ENCODE measurements at regions not wholly inside any gene's neighbourhood (a gene's known extent, or its start where the extent isn't known, plus 50 kb on each side); places are given as distances from the start of the nearest gene placed in this dataset.

GRCh38 chr1:25081496-25081895 is 150.8 kb downstream of the SYF2 start:
- DNase-seq = no peak

- no peak for DNase-seq
Measured at GRCh38 chr1:25080294-25081209, 150.5 kb upstream of the RUNX3 start.

GRCh38 chr1:25079048-25079447 is 149.0 kb upstream of the RUNX3 start:
- DNase-seq = no peak

DNA sequence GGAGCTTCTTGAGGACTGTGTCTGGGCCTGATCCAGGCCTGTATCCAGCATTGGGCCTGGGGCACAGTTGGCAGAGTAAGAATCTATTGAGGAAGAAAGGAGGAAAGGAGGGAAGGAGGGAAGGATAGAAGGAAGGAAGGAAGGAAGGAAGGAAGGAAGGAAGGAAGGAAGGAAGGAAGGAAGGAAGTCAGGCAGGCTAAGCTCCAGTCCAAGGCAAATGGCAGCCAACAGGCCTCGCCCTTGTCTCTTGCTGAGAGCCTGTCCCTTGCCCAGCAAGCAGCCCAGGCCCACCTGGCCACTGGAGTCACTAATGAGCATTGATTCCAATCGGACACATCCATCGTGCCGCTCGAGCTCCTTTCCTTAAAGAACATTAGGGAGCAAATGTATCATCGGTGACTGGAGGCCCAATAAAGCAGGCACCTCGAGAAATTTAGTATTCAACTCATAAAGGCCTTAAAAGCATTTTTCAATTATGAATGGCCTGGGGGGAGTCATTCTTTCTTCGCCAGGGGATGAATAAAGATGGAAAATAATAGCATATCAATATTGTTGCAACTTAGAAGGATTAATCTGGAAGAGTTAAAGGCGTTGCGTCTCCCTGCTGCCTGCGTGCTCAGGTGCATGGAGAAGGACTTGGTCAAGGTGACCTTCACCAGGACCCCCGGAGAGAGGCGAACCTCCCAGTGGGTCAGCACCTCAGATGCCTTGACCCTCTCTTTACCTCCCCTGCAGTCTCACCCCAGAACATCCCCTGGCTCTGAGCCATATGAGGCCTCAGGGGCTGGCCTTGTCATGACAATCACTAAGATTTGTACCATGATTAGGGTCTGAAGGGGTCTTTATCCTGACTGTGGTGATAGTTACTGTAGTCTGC is 144.5 kb upstream of the RUNX3 start:
- no peak for DNase-seq

DNA sequence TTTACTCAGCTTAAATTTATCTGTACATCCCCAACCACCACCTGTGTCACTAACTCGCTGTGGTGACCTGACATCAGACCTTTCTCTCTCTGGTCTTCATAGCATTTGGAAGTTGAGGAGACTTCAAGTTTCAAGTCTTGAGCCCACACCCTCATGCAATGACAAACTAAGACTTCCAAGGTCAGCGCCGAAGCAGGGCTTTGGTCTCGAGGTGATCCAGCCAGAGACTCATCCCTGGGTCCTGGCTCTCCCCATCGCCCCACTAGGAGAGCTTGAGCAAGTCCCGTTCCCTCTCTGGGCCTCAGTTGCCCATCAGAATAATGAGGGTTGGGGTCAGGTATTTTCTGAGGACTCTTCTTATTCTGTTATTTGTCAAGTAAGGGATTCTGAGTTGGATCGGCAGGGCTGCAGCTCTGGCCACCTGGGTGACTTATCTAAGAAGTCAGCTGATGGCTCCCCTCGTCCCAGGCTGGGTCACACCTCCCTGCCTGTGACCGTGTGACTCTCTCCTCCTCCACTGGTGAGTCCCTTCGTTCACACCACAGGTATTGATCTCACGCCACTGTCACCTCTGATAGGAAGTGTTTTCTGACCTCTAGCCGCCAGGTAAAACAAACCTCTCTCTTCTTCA is 143.7 kb upstream of the RUNX3 start:
- DNase-seq = no peak

DNA sequence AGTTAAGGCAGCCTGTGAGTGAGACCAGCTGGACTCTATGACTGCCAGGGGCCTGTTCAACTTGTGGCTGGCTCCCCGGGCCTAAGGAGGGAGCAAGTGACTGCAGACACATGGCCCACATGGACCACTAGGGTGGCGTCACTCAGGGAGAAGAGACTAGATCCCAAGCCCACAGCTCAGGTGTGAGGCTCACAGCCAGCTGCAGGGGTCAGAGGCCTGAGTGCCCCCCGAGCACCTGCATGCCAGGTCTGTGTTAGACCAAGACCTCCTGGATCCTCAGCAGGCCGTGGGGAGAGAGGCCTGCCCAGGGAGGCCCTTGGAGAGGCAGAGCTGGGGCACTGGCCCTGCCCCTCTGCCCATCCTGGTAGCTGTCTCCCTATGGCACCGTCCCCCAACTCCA is 142.4 kb upstream of the RUNX3 start:
- DNase-seq = no peak

DNA sequence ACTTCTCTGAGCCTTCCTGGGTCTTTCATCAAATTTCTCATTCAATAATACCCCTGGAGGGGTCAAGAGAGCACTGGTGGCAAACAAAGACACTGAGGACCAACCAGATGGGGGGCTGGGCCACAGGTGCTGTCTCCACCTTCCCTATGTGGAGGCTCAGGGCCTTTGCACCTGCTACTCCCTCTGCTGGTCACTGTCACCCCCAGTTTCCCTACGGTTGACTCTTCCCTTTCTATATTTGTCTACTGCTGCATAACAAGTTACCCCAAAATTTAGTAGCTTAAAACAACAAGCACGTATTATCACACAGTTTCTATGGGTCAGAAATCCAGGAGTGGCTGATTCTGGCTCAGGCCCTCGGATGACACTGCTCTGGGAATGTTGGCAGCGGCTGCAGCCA is 138.8 kb upstream of the RUNX3 start:
- no peak for DNase-seq

GRCh38 chr1:25068316-25068715 is 138.2 kb upstream of the RUNX3 start:
- DNase-seq = no peak

DNA sequence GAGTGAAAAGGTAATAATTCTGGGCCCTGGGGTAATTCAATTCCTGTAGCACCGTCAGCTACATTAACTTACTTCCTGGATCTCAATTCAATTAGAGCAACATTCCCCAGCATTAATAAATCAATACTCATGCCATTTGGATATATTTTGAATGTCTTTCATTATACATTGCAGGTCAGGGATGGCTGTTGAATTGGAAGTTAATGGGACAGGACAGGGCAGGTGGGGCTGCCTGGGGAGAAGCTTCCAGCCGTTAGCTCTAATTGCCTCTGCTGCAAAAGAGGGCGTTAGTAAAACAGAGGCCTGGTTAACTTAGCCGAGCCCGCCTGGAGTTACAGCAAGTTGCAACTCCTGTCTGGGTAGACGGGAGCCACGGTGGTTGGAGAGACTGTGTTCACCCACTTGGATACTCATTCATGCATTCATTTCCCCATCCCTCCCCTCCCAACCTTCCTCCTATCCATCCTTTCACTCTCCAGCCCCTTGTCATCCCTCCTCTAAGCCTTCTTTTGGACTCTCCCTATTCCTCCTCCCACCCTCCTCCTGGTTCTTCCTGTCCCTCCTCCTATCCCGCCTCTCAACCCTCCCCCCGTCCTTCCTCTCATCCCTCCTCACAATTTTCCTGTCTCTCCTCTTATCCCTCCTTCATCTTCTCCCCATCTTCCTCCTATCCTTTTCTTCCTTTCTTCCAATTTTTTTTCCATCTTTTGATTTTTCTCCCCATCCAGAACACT is 137.6 kb upstream of the RUNX3 start:
- no peak for DNase-seq

DNA sequence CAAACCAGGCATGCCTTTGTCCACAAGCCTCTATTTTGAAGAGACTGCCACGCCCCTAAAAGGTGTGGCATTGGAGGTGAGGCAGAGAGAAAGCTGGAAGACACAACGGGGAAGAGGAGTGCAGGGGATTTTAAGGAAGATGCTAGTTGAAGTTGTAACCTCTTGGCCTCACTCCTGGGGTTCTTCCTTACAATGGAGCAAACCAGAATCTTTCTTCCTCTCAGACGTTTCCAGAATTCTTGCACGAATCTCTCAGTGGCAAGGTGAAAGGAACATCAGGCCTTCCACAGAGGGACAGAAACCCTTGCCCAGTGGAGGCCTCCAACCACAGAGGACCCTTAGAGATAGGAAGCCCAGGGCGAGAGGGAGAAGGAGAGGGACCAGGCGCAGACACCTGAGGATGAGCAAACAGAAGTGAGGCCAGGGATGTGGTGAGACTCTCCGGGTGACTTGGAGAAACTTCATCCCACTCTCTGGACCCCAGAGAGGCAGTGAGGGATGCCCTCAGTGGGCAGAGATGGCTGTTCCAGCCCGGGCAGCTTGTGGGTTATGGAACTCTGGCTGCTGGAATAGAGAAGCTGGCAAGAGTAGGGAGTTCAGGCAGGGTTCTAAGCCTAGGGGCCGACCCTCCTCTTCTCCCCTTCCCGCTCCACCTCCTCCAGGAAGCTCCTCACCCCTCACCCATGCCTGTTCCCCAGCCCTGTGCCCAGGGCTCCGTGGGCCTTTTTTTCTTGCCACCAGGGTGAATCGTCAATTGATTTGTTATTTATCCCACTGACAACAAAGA is 136.8 kb upstream of the RUNX3 start:
- no peak for DNase-seq

- DNase-seq = no peak
Measured at GRCh38 chr1:25066256-25066655, 136.2 kb upstream of the RUNX3 start.

DNA sequence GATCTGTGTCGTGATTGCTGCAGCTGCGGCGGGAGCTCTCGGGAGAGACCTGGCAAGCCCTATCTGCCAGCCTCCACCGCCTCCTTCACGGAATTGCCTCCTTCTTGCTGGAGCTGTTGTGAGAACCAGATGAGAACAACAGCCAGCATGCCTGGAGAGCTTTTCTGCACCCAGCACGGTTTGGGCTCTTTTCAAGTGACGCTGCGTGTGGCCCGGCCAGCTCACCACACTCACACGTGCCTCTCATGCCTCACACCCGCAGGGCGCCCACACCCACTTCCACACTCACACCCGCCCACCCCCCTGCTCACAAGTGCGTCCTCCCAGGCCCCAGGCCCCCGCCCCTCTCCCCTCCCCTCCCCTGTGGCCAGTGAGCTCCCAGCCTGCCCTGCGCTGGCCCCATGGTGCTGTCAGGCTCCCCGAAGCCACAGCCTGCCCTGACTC is 135.7 kb upstream of the RUNX3 start:
- DNase-seq = no peak

DNA sequence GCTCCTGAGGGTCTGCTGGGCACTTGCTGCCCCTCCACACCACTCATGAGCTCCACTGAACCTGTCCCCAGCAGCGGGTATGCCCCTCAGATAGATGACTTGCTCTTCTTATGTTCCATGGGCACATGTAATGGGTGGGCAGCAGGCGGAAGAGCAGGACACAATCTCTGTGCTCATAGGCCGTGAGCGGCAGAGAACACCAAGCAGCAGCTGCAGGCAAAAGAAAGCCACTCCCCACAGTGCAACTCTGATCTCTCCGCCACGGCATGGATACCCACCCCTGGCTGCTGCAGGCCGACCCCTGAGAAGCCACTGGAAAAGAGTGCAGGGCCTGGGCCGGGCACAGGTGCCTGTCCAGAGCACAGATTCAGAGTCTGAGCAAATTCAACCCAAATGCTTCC is 135.2 kb upstream of the RUNX3 start:
- no peak for DNase-seq

DNA sequence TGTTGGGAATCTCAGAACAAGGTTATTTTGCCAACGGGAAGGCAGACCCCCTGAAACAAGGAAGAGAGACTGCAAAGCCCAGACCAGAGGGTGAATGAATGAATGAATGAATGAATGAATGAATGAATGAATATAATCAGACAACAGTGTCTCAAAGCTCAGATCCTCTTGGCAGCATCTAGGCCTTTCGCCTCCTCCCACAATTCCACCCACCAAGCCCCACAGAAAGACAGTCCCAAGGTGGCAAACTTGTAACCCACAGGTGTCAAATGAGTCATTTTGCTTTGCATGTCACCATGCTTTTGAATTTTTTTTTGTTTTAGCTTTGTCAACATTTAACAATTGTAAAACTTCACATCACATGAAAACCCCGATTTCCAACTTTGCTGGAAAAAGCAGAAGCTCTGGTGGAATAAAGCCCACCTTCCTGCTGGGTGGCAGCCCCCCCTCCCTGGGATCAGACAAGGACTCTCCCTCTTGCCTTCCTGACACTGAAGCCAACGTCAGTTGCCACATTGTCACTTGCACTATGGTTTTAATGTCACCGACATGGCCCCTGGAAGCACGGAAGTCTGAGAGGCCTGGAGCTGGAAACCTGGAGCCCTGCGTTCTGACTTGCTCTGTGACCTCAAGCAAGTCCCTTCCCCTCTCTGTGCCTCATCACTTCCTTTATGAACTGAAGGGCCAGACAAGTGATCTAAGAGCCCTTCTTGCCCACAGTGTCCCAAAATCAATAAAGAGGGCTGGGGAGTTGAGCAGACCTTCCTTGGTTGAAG is 134.6 kb upstream of the RUNX3 start:
- DNase-seq = no peak

DNA sequence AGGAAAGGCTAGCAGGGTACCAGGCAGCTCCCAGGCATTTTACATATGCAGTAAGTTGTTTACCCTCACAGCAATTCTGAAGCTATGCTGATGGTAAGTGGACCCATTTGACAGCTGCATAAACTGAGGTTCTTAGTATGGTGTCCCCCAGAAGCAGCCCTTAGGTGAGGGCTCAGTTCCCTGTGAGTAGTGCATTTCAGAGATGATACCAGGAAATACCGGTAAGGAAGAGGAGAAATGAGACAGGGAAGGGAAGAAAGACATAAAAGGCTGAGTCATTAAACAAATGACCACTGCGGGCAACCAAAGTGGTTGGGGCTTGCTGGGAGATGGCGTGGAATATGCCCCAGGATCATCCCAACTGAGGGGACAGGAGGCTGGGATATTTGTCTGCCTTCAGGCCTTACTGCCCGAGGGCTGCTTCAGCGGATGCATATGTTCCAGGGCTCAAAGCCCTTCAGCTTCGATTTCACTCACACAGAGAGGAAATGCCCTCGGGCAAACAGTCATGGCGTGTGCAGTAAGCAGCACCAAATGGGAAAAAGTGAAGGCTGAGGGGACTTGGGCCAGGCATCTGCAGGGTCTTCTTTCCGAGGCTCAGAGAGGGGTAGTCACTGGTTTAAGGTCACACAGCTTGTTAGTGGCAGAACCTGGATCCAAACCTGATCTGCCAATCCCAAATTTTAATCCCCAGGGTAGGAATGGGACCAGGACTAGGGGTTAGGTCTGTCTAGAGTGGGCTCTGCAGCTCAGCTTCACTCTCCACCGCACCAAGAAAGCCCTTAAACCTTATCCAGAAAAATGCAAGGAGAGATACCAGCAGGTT is 133.7 kb upstream of the RUNX3 start:
- no peak for DNase-seq

DNA sequence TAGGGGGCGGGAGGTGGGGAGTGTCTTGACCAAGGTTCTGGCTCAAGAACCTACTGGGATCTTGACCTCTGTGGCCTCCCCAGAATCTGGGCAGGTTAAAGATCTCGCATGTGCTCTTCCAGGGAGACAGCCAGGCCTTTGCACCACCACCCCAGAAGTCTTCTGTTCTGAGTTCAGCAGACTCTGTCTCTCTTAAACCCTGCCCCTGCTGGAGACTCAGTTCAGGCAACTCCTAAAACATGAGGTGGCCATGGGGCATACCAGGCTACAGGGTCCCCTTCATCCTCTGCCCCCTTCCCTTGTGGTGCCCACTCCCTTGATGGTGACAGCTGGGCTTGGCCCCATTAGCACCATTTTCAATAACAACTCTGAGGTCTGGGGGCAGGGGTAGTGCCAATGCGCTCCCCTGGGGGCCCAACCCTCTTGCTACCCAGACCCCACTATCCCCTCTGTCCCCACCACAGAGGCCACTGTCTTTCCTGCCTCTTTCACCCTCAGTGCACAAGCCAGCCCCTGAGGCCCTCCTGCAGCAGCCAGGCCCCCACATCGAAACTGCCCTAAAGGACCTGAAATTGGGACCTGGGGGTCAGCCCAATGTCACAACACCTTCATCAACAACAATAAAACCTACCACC is 132.7 kb upstream of the RUNX3 start:
- no peak for DNase-seq

DNA sequence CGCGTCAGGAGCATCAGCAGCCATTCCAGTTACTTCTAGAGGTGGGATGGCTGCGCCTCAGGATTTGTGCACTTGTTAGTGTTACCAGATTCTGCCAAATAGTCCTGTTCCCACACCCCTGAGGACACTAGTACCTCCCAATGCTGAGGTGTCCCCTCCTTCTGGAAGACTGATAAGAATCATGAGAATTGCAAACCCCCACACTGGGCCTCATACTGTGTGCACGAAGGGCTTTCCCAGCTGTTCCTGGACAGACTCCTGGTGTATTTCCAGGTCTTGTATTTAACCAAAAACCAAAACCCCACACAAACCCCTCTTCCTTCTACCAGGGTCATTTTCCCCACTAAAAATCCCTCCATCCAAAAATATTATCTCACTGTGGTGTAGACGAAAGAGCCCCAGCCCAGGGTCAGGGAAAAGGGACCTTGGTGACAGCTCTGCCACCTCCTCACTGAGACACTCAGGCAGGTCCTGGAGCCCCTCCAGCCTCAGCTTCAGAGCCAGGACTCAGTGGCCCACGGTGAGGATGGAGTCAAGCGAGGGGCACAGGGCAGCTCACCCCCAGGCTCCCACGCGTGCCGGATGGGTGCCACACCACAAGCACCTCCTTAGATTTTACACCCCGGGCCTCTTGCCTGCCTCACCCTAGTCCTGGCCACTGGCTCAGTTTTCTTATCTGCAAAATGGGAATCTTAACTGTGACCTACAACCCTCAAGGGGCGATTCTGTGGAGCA is 131.4 kb upstream of the RUNX3 start:
- no peak for DNase-seq

DNA sequence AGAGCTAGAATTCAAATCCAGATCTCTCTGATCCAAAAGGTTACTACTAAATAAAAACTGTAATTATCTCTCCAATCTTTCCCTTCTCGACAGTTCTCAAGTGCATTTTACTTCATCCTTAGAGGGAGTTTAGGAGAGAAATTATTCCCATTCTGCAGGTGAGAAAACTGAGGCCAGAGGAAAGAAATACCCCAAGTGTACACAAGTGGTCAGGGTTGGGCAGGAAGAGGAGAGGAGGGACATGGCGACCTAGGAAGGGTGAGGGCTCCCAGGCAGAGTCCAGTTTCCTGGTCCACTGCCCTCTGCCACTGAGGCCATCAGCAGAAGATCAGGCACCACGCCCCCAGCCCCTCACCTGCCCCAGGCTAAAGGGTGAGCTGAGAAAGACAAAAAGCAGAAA is 127.1 kb upstream of the RUNX3 start:
- DNase-seq = no peak
